ENCODE measurements at regions not wholly inside any gene's neighbourhood (a gene's known extent, or its start where the extent isn't known, plus 50 kb on each side); places are given as distances from the start of the nearest gene placed in this dataset.

- H2BK5ac ChIP-seq (ENCODE audit: low read depth, low read length, poor library complexity, severe bottlenecking): no peak overlapping the region
- H3K27ac ChIP-seq (ENCODE audit: low read length, poor library complexity, severe bottlenecking): no peak overlapping the region
- no peak overlapping the region for H4K8ac ChIP-seq (ENCODE audit: low read length)
- H3K4ac ChIP-seq (ENCODE audit: low read depth in 1 of 2, low read length in 2 of 2): no peak overlapping the region
- H2BK15ac ChIP-seq (ENCODE audit: low read depth, poor library complexity, severe bottlenecking): no peak overlapping the region
- H4K91ac ChIP-seq (ENCODE audit: low read length): no peak overlapping the region
- H3K18ac ChIP-seq (ENCODE audit: low read depth in 1 of 2, low read length in 2 of 2): no peak overlapping the region
- H3K14ac ChIP-seq (ENCODE audit: low read length in 2 of 2): no peak overlapping the region
- WGBS: over 99% methylated on average over 4 of the region's 6 CpGs
- no peak overlapping the region for H2BK12ac ChIP-seq (ENCODE audit: low read length in 2 of 2)
- DNase-seq: no peak
- H2AFZ ChIP-seq (ENCODE audit: low read depth, low read length): no peak overlapping the region
- H2AK5ac ChIP-seq (ENCODE audit: low read length, severe bottlenecking): no peak overlapping the region
- H3K4me1 ChIP-seq (ENCODE audit: control insufficient read depth, insufficient read depth, low read depth, low read length): no peaks in the 10 kb centered on the region
- no peak overlapping the region for H3K4me3 ChIP-seq (ENCODE audit: insufficient read depth in 1 of 2, low read depth in 1 of 2, low read length in 2 of 2)
- no peaks in the 10 kb centered on the region for H3K36me3 ChIP-seq (ENCODE audit: control insufficient read depth in 1 of 2, insufficient read depth in 2 of 2, low read depth in 1 of 2, low read length in 2 of 2)
- H3K4me2 ChIP-seq (ENCODE audit: low read length, poor library complexity, severe bottlenecking): no peak overlapping the region
- no peak overlapping the region for H3K23ac ChIP-seq (ENCODE audit: low read length in 2 of 2)
- no peak overlapping the region for H3K9ac ChIP-seq (ENCODE audit: low read length)
- no peak overlapping the region for H2BK120ac ChIP-seq (ENCODE audit: low read depth, low read length)
- no peaks in the 10 kb centered on the region for H3K27me3 ChIP-seq (ENCODE audit: control insufficient read depth in 1 of 2, insufficient read depth in 1 of 2, low read length in 2 of 2)
- H3K9me3 ChIP-seq (ENCODE audit: control insufficient read depth, low read length): no peaks in the 10 kb centered on the region
- H3K79me1 ChIP-seq (replicated peaks; ENCODE audit: low read length, poor library complexity, severe bottlenecking): no peaks in the 10 kb centered on the region
These were observed 115.5 kb downstream of the LYPLAL1 start for GRCh38 chr1:219289171-219289570.

- no peak overlapping the region for H4K91ac ChIP-seq (ENCODE audit: low read length)
- no peaks in the 10 kb centered on the region for H3K4me1 ChIP-seq (ENCODE audit: control insufficient read depth, insufficient read depth, low read depth, low read length)
- no peak overlapping the region for H3K14ac ChIP-seq (ENCODE audit: low read length in 2 of 2)
- H3K18ac ChIP-seq (ENCODE audit: low read depth in 1 of 2, low read length in 2 of 2): no peak overlapping the region
- H2BK120ac ChIP-seq (ENCODE audit: low read depth, low read length): no peak overlapping the region
- no peak overlapping the region for H3K4ac ChIP-seq (ENCODE audit: low read depth in 1 of 2, low read length in 2 of 2)
- H2AK5ac ChIP-seq (ENCODE audit: low read length, severe bottlenecking): no peak overlapping the region
- no peak for DNase-seq
- H3K36me3 ChIP-seq (ENCODE audit: control insufficient read depth in 1 of 2, insufficient read depth in 2 of 2, low read depth in 1 of 2, low read length in 2 of 2): no peaks in the 10 kb centered on the region
- no peaks in the 10 kb centered on the region for H3K27me3 ChIP-seq (ENCODE audit: control insufficient read depth in 1 of 2, insufficient read depth in 1 of 2, low read length in 2 of 2)
- no peak overlapping the region for H3K4me2 ChIP-seq (ENCODE audit: low read length, poor library complexity, severe bottlenecking)
- H3K9me3 ChIP-seq (ENCODE audit: control insufficient read depth, low read length): no peaks in the 10 kb centered on the region
- H3K79me1 ChIP-seq (replicated peaks; ENCODE audit: low read length, poor library complexity, severe bottlenecking): no peaks in the 10 kb centered on the region
- no peak overlapping the region for H4K8ac ChIP-seq (ENCODE audit: low read length)
- H2BK15ac ChIP-seq (ENCODE audit: low read depth, poor library complexity, severe bottlenecking): no peak overlapping the region
- no peak overlapping the region for H3K27ac ChIP-seq (ENCODE audit: low read length, poor library complexity, severe bottlenecking)
- no peak overlapping the region for H2AFZ ChIP-seq (ENCODE audit: low read depth, low read length)
- no peak overlapping the region for H2BK12ac ChIP-seq (ENCODE audit: low read length in 2 of 2)
- H3K4me3 ChIP-seq (ENCODE audit: insufficient read depth in 1 of 2, low read depth in 1 of 2, low read length in 2 of 2): no peak overlapping the region
- no peak overlapping the region for H2BK5ac ChIP-seq (ENCODE audit: low read depth, low read length, poor library complexity, severe bottlenecking)
- H3K23ac ChIP-seq (ENCODE audit: low read length in 2 of 2): no peak overlapping the region
- no peak overlapping the region for H3K9ac ChIP-seq (ENCODE audit: low read length)
These were observed 109.9 kb downstream of the LYPLAL1 start for GRCh38 chr1:219283541-219283940.

- H3K27me3 ChIP-seq (ENCODE audit: control insufficient read depth in 1 of 2, insufficient read depth in 1 of 2, low read length in 2 of 2): no peaks in the 10 kb centered on the region
- H3K4ac ChIP-seq (ENCODE audit: low read depth in 1 of 2, low read length in 2 of 2): no peak overlapping the region
- H3K36me3 ChIP-seq (ENCODE audit: control insufficient read depth in 1 of 2, insufficient read depth in 2 of 2, low read depth in 1 of 2, low read length in 2 of 2): no peaks in the 10 kb centered on the region
- H3K9me3 ChIP-seq (ENCODE audit: control insufficient read depth, low read length): no peaks in the 10 kb centered on the region
- H3K14ac ChIP-seq (ENCODE audit: low read length in 2 of 2): no peak overlapping the region
- no peak overlapping the region for H2AK5ac ChIP-seq (ENCODE audit: low read length, severe bottlenecking)
- no peak overlapping the region for H3K4me3 ChIP-seq (ENCODE audit: insufficient read depth in 1 of 2, low read depth in 1 of 2, low read length in 2 of 2)
- H4K8ac ChIP-seq (ENCODE audit: low read length): no peak overlapping the region
- H2BK120ac ChIP-seq (ENCODE audit: low read depth, low read length): no peak overlapping the region
- no peaks in the 10 kb centered on the region for H3K4me1 ChIP-seq (ENCODE audit: control insufficient read depth, insufficient read depth, low read depth, low read length)
- no peak overlapping the region for H2BK5ac ChIP-seq (ENCODE audit: low read depth, low read length, poor library complexity, severe bottlenecking)
- no peak for DNase-seq
- no peak overlapping the region for H2BK15ac ChIP-seq (ENCODE audit: low read depth, poor library complexity, severe bottlenecking)
- H3K4me2 ChIP-seq (ENCODE audit: low read length, poor library complexity, severe bottlenecking): no peak overlapping the region
- H3K9ac ChIP-seq (ENCODE audit: low read length): no peak overlapping the region
- no peak overlapping the region for H3K27ac ChIP-seq (ENCODE audit: low read length, poor library complexity, severe bottlenecking)
- H3K18ac ChIP-seq (ENCODE audit: low read depth in 1 of 2, low read length in 2 of 2): no peak overlapping the region
- no peak overlapping the region for H2AFZ ChIP-seq (ENCODE audit: low read depth, low read length)
- no peak overlapping the region for H2BK12ac ChIP-seq (ENCODE audit: low read length in 2 of 2)
- H3K23ac ChIP-seq (ENCODE audit: low read length in 2 of 2): no peak overlapping the region
- no peak overlapping the region for H4K91ac ChIP-seq (ENCODE audit: low read length)
- 100% methylated on average over 1 of the region's 2 CpGs for WGBS
- H3K79me1 ChIP-seq (replicated peaks; ENCODE audit: low read length, poor library complexity, severe bottlenecking): no peaks in the 10 kb centered on the region
These were observed 108.2 kb downstream of the LYPLAL1 start for GRCh38 chr1:219281831-219282230.

GRCh38 chr1:219279017-219279770 lies 105.5 kb downstream of the LYPLAL1 start:
- Histone ChIP-seq H3K4me3 (ENCODE audit: insufficient read depth in 1 of 2, low read depth in 1 of 2, low read length in 2 of 2) (no peak overlapping the region), H4K8ac (ENCODE audit: low read length) (no peak overlapping the region), H3K14ac (ENCODE audit: low read length in 2 of 2) (no peak overlapping the region), H3K27ac (ENCODE audit: low read length, poor library complexity, severe bottlenecking) (no peak overlapping the region), H3K27me3 (ENCODE audit: control insufficient read depth in 1 of 2, insufficient read depth in 1 of 2, low read length in 2 of 2) (no peaks in the 10 kb centered on the region), H3K23ac (ENCODE audit: low read length in 2 of 2) (no peak overlapping the region), H3K9ac (ENCODE audit: low read length) (no peak overlapping the region), H2BK120ac (ENCODE audit: low read depth, low read length) (no peak overlapping the region), H2BK12ac (ENCODE audit: low read length in 2 of 2) (no peak overlapping the region), H3K18ac (ENCODE audit: low read depth in 1 of 2, low read length in 2 of 2) (no peak overlapping the region), H3K4me2 (ENCODE audit: low read length, poor library complexity, severe bottlenecking) (no peak overlapping the region), H3K79me1 (replicated peaks; ENCODE audit: low read length, poor library complexity, severe bottlenecking) (no peaks in the 10 kb centered on the region), H3K4ac (ENCODE audit: low read depth in 1 of 2, low read length in 2 of 2) (no peak overlapping the region), H3K9me3 (ENCODE audit: control insufficient read depth, low read length) (no peaks in the 10 kb centered on the region), H2BK15ac (ENCODE audit: low read depth, poor library complexity, severe bottlenecking) (no peak overlapping the region), H3K4me1 (ENCODE audit: control insufficient read depth, insufficient read depth, low read depth, low read length) (no peaks in the 10 kb centered on the region), H3K36me3 (ENCODE audit: control insufficient read depth in 1 of 2, insufficient read depth in 2 of 2, low read depth in 1 of 2, low read length in 2 of 2) (no peaks in the 10 kb centered on the region), H2AK5ac (ENCODE audit: low read length, severe bottlenecking) (peak overlapping the region; percentile 2), H2AFZ (ENCODE audit: low read depth, low read length) (no peak overlapping the region), H4K91ac (ENCODE audit: low read length) (no peak overlapping the region), H2BK5ac (ENCODE audit: low read depth, low read length, poor library complexity, severe bottlenecking) (no peak overlapping the region)
- DNase-seq: no peak
- 92% methylated on average over 6 of the region's 6 CpGs for WGBS

Measured in mesenchymal stem cell (in vitro differentiated cells and primary cell).